OCI-LY7 (cell line): ENCODE measurements at regions not wholly inside any gene's neighbourhood (a gene's known extent, or its start where the extent isn't known, plus 50 kb on each side); places are given as distances from the start of the nearest gene placed in this dataset.
A peak's percentile ranks its signal among the peaks of the same experiment; 100 is the strongest.

Experiments used
- BruUV-seq: library from RNA; stranded (reverse); fragments of 400-500 nt; replicated peaks from 2 replicates; lab custom pipeline; 2021; lab: Mats Ljungman, UMichigan
- CTCF ChIA-PET: fragments of 300-600 bp; sonication (Branson Sonifier 250); formaldehyde crosslinking; loops from one replicate; lab custom pipeline; 2022; ENCODE audit warnings: antibody characterized with exemption; ENCODE audit not compliant: unreplicated experiment; lab: Charles Lee
- POLR2A ChIA-PET: fragments of 300-600 bp; sonication (Branson Sonifier 250); formaldehyde crosslinking; loops from one replicate; lab custom pipeline; 2022; ENCODE audit warnings: antibody characterized with exemption; lab: Charles Lee
- DNase-seq: peaks from one replicate; pipeline ENCODE4 v3.0.0-alpha.2; 2015; ENCODE audit warnings: low spot score
- H2AFZ ChIP-seq: fragments of 200-600 bp; sonication (generic), shearing (Covaris generic); 2 replicates; pipeline ENCODE4 v1.6.1; 2014; ENCODE audit warnings: mild to moderate bottlenecking, antibody characterized with exemption, low read length, moderate library complexity
- H3K27ac ChIP-seq: fragments of 200-600 bp; sonication (generic); 2 replicates; pipeline ENCODE4 v1.5.1; 2014; ENCODE audit warnings: mixed run types, low read depth, mild to moderate bottlenecking, moderate library complexity, low read length, inconsistent platforms; ENCODE audit not compliant: poor library complexity, severe bottlenecking
- H3K36me3 ChIP-seq: fragments of 200-600 bp; sonication (generic); 2 replicates; pipeline ENCODE4 v1.6.1; 2014; ENCODE audit warnings: mild to moderate bottlenecking, antibody characterized with exemption, low read length, moderate library complexity, mixed read lengths; ENCODE audit not compliant: insufficient read depth
- H3K4me1 ChIP-seq: fragments of 200-600 bp; sonication (generic); 2 replicates; pipeline ENCODE4 v1.5.1; 2014; ENCODE audit warnings: mild to moderate bottlenecking, low read length; ENCODE audit not compliant: insufficient read depth, poor library complexity, severe bottlenecking
- H3K4me2 ChIP-seq: fragments of 200-600 bp; sonication (generic); 2 replicates; pipeline ENCODE4 v1.6.1; 2014; ENCODE audit warnings: mild to moderate bottlenecking, low read length
- H3K4me3 ChIP-seq: fragments of 200-600 bp; sonication (generic); 2 replicates; pipeline ENCODE4 v1.5.1; 2014; ENCODE audit warnings: mild to moderate bottlenecking, low read depth, low read length; ENCODE audit not compliant: poor library complexity, severe bottlenecking
- H3K79me2 ChIP-seq: fragments of 200-600 bp; sonication (generic); 2 replicates; pipeline ENCODE4 v1.6.1; 2016; ENCODE audit warnings: low read depth, mild to moderate bottlenecking, low read length, moderate library complexity, mixed read lengths; ENCODE audit not compliant: insufficient read depth
- H3K9me2 ChIP-seq: fragments of 200-600 bp; sonication (generic); 2 replicates; pipeline ENCODE4 v1.6.1; 2016; ENCODE audit warnings: mild to moderate bottlenecking, low read length, mixed read lengths; ENCODE audit not compliant: insufficient read depth
- H3K9me3 ChIP-seq: fragments of 200-600 bp; sonication (generic); 2 replicates; pipeline ENCODE4 v1.6.1; 2014; ENCODE audit warnings: mild to moderate bottlenecking, mixed run types, low read length, mixed read lengths
- H4K20me1 ChIP-seq: fragments of 200-600 bp; sonication (generic); 2 replicates; pipeline ENCODE4 v1.6.1; 2014; ENCODE audit warnings: mild to moderate bottlenecking, antibody characterized with exemption, low read length, moderate library complexity, mixed read lengths; ENCODE audit not compliant: insufficient read depth
- CTCF ChIP-seq: fragments of 200-600 bp; sonication (generic); conservative IDR thresholded peaks from 2 replicates; pipeline ENCODE4 v1.5.1; 2014; ENCODE audit warnings: mild to moderate bottlenecking, antibody characterized with exemption, low read length, moderate library complexity, mixed read lengths
- EZH2phosphoT487 ChIP-seq: fragments of 200-600 bp; sonication (generic); IDR thresholded peaks from 2 replicates; pipeline ENCODE4 v1.6.1; 2018; ENCODE audit warnings: low read depth, borderline replicate concordance, mild to moderate bottlenecking, mixed run types, antibody characterized with exemption, low read length, moderate library complexity, mixed read lengths
- intact Hi-C: fragments of 100-400 bp; cut with micrococcal nuclease; formaldehyde crosslinking; loops from one replicate; pipeline ENCODE4 v1.10.0; 2022; ENCODE audit not compliant: unreplicated experiment

GRCh38 chr4:126396121-126396520, 1081.4 kb downstream of the FAT4 start:
- Histone ChIP-seq H3K4me2 (no peak overlapping the region), H3K27ac (no peak overlapping the region), H3K36me3 (no peaks in the 10 kb centered on the region), H3K79me2 (no peaks in the 10 kb centered on the region), H3K4me3 (no peak overlapping the region), H3K9me3 (no peaks in the 10 kb centered on the region), H3K4me1 (no peaks in the 10 kb centered on the region), H2AFZ (no peak overlapping the region), H4K20me1 (no peaks in the 10 kb centered on the region), H3K9me2 (no peaks in the 10 kb centered on the region)
- ChIA-PET CTCF (no interaction called here), POLR2A (no interaction called here)
- no peak for DNase-seq
- no TSS peak for BruUV-seq
- intact Hi-C loops, result no loop called here
- TF ChIP-seq CTCF (no peak), EZH2phosphoT487 (no peak)

- DNase-seq, result no peak
- no peak overlapping the region for H2AFZ ChIP-seq
- no peaks in the 10 kb centered on the region for H3K36me3 ChIP-seq
- H3K9me2 ChIP-seq, result no peaks in the 10 kb centered on the region
- POLR2A ChIA-PET, result no interaction called here
- H3K4me3 ChIP-seq, result no peak overlapping the region
- TF ChIP-seq EZH2phosphoT487 (no peak), CTCF (0 out of 2 replicates have a peak, but pooled peaks have one; percentile 13)
- H3K27ac ChIP-seq, result no peak overlapping the region
- no peaks in the 10 kb centered on the region for H3K79me2 ChIP-seq
- no peaks in the 10 kb centered on the region for H3K9me3 ChIP-seq
- H3K4me1 ChIP-seq, result no peaks in the 10 kb centered on the region
- CTCF ChIA-PET, result no interaction called here
- intact Hi-C loops, result no loop called here
- BruUV-seq, result no TSS peak
- no peaks in the 10 kb centered on the region for H4K20me1 ChIP-seq
- no peak overlapping the region for H3K4me2 ChIP-seq
These were observed 1081.9 kb downstream of the FAT4 start for GRCh38 chr4:126396703-126397102.

- H3K4me1 ChIP-seq, result no peaks in the 10 kb centered on the region
- intact Hi-C loops, result no loop called here
- H3K4me3 ChIP-seq, result no peak overlapping the region
- H3K36me3 ChIP-seq, result no peaks in the 10 kb centered on the region
- CTCF ChIA-PET, result no interaction called here
- H3K79me2 ChIP-seq, result no peaks in the 10 kb centered on the region
- no TSS peak for BruUV-seq
- TF ChIP-seq EZH2phosphoT487 (no peak), CTCF (no peak)
- POLR2A ChIA-PET, result interaction anchor here (0.6 kb wide), 1 partner anchor 366 kb away, joined by 4 read pairs; no protein-coding TSS in a partner anchor
- H4K20me1 ChIP-seq, result no peaks in the 10 kb centered on the region
- no peak for DNase-seq
- no peaks in the 10 kb centered on the region for H3K9me3 ChIP-seq
- H3K9me2 ChIP-seq, result no peaks in the 10 kb centered on the region
- no peak overlapping the region for H2AFZ ChIP-seq
- no peak overlapping the region for H3K27ac ChIP-seq
- no peak overlapping the region for H3K4me2 ChIP-seq
These were observed 1089.8 kb downstream of the FAT4 start for GRCh38 chr4:126404549-126404948.
